GM21717 (cell line): ENCODE measurements at regions not wholly inside any gene's neighbourhood (a gene's known extent, or its start where the extent isn't known, plus 50 kb on each side); places are given as distances from the start of the nearest gene placed in this dataset.

ENCODE experiments used
- ATAC-seq: cut with Tn5 transposase; IDR thresholded peaks from one replicate; pipeline ENCODE4 v1.9.1; 2021; ENCODE audit warnings: mild to moderate bottlenecking, moderate library complexity; ENCODE audit not compliant: unreplicated experiment

DNA sequence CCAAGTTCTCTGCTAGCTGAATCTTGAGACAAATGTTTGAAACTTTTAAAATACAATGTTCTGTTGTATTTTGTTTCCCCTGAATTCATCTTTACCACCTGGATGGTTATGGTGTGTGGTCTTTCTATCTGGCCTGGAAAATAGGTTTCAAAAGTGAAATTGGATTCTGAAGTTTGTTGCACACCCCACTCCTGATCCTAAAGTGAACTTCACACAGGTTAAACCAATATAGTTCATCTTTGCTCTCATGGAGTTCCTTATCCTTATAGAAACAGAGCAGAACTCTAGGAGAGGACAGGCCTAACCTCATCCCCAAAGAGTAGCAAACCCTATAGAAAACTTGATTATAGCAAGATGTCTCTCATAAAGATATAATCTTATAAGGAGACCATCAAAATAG, 179.4 kb upstream of the BCL6 start:
- no peak for ATAC-seq

- ATAC-seq: no peak
Measured at GRCh38 chr3:187925326-187925725, 180.1 kb upstream of the BCL6 start.

GRCh38 chr3:187926620-187927019, 181.4 kb upstream of the BCL6 start:
- no peak for ATAC-seq

- no peak for ATAC-seq
Measured at GRCh38 chr3:187927565-187927964, 182.3 kb upstream of the BCL6 start.

DNA sequence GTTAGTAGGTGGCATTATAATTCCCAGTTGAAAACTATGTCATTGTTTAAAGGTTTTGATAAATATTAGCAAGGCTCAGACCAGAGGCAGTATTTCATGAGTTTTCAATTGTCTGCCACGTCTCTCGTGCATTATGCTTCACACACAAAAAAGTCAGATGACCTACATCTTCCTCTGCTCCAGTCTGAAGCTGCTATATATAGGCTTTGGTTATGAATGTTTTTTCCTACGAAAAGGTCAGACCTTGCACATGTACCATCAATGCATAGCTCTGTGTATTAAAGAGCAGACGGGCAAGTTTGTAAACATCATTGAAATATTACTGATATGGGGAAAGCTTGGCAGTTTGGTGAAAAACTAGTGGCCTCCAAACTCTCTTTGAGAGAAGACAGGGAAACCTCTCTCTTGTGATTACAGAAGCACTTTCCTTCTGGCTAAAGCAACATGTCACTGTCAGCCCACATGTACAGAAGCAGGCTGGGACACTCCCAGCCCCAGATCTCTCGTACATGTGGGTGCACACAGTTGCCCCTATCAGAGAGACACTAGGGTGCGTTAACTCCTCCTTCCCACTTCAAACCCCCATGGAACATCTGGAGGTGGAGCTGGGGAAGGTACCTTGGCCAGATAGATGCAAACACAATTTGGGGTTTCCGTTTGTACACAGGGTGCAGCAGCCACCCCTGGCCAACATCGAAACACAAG, 184.0 kb upstream of the BCL6 start:
- no peak for ATAC-seq

- ATAC-seq: no peak
Measured at GRCh38 chr3:187930021-187930420, 184.8 kb upstream of the BCL6 start.

GRCh38 chr3:187931101-187931500, 185.8 kb upstream of the BCL6 start:
- ATAC-seq: no peak

DNA sequence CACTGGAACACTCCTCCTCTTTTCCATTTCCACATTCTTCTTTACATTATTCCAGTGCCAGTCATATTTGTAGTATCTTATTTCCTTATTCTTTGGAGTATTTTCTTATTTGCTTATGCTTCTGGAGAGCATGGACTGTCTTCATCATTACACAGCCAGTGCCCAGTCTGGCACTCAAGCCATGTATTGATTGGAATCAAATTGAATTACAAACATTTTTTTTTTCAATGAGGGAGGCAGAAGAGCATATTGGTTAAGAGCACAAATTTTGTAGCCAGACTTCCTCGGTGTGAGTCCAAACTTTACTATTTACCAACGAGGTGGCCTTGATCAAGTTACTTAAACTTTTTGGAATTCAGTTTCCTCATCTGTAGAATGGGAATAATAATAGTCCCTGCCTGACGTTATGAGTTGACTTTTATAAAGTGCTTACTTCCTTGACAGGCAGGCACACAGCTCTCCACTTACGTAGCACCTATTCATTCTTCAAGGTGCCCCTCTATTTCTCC, 186.6 kb upstream of the BCL6 start:
- no peak for ATAC-seq

DNA sequence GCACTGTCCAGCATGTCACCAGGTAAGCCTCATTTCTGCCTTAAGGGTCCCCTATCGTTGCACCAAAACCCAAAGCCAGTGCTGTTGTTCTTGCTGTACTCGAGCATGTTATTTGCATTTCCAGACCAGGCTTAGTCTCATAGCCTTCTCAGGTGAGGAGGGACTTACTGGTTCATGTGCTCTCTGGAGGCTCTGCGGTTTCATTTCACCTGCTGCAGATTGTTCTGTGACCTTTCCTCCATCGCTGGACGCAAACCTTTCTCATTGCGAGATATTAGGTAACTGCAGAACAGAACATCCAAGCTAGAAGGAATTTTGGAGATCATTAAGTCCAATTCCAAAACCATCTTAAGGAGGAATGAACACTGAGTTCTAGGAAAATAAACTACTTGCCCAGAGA, 187.3 kb upstream of the BCL6 start:
- ATAC-seq: no peak

GRCh38 chr3:187935623-187936156, 190.4 kb upstream of the BCL6 start:
- peak; percentile 98 for ATAC-seq

GRCh38 chr3:187936676-187937075, 191.4 kb upstream of the BCL6 start:
- ATAC-seq: no peak

DNA sequence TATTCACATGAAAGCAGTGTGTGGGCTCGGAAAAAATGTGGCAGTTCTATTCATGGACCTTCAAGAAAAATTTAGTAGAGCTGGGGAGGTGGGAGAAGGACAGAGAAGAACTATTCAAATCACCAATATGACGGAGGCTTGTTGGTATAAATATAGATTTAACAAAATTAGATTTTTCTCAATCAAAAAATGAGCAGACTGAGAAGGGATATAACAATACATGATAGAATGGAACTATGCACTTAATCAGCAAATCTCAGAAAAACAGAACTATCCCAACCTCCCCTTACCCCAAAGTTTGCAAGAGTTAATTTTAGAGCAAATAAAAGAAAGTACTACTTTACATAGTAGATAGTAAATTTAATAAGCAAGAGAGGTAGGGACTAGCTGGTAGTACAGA, 194.6 kb upstream of the BCL6 start:
- ATAC-seq: no peak

DNA sequence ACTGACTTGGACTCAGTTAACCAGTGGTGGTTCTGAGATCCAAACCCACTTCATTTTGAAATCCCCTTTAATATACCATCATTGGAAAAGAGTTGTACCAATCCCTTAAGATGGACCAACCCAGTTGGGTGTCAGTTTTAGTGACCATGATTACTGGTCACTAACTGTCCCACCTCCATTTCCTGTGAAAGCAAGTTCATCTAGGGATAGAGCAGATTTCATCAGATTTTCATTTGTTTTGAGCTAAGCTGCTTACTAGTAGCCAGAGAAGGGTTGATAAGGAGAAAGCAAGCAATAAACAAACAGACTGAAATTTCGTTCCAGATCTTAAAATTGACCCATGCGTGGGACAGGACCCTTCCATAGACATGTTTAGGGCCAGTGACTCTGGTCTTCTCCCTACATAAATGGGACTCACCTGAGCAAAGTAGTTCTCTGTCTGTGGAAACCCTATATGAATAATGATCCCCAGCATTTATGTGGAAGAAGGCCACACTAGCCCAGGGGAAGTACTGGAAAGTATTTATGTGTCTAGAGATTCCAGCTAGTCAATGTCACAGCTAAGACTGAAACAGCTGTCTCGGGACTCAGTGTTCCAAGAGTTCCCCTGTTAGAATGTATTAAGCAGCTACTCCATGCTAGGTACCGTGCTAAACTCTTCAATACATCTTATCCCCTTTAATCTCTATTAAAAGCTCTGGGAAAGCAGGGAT, 196.0 kb upstream of the BCL6 start:
- ATAC-seq: no peak

DNA sequence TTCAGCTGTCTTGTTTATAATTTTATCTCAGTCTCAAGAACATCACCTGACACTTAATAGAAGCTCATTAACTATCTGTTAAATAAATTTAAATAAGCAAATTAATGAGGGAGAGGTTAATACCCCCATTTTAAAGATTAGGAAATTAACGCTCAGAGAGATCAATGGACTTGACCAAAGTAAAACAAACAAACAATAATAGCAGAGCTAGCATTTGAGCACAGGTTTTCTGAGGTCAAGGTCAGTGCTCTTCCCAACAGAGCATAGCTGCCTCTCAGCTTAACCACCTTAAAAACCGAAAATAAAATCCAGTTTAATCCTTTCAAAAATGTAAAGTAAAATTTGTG, 196.6 kb upstream of the BCL6 start:
- ATAC-seq: no peak

GRCh38 chr3:187942658-187943241, 197.5 kb upstream of the BCL6 start:
- ATAC-seq: peak; percentile 75

GRCh38 chr3:187943677-187944389, 198.6 kb upstream of the BCL6 start:
- ATAC-seq: no peak

- no peak for ATAC-seq
Measured at GRCh38 chr3:187944390-187945179, 199.3 kb upstream of the BCL6 start.

- no peak for ATAC-seq
Measured at GRCh38 chr3:187945374-187945773, 200.1 kb upstream of the BCL6 start.

GRCh38 chr3:187946163-187946691, 201.0 kb upstream of the BCL6 start:
- no peak for ATAC-seq

- ATAC-seq: no peak
Measured at GRCh38 chr3:187946981-187947380, 201.7 kb upstream of the BCL6 start.
